Right atrium auricular region (tissue), 2 donors: ENCODE measurements at regions not wholly inside any gene's neighbourhood (a gene's known extent, or its start where the extent isn't known, plus 50 kb on each side); places are given as distances from the start of the nearest gene placed in this dataset.

Experiments used
- DNase-seq: peaks from one replicate; pipeline ENCODE4 v3.0.0-alpha.2; 2019; ENCODE audit warnings: low spot score
- H3K27ac ChIP-seq, 2 donors: fragments of 200-600 bp; sonication (generic); 1 replicate in 1 of 2; 2 replicates in 1 of 2; pipeline ENCODE4 v1.5.1; 2016 to 2019
- H3K27me3 ChIP-seq, 2 donors: fragments of 200-600 bp; sonication (generic); one replicate each; pipeline versions ENCODE4 v1.5.1 to v1.6.0; 2017 to 2019
- H3K36me3 ChIP-seq: fragments of 200-600 bp; sonication (generic); one replicate; pipeline ENCODE4 v1.5.1; 2016
- H3K4me1 ChIP-seq, 2 donors: fragments of 200-600 bp; sonication (generic); one replicate each; pipeline versions ENCODE4 v1.5.1 to v1.6.0; 2017 to 2019
- H3K4me3 ChIP-seq, 2 donors: fragments of 200-600 bp; sonication (generic); 1 replicate in 1 of 2; 2 replicates in 1 of 2; pipeline ENCODE4 v1.5.1; 2017 to 2019; ENCODE audit warnings: mild to moderate bottlenecking in 1 of 2, moderate library complexity in 1 of 2
- H3K9me3 ChIP-seq, 2 donors: fragments of 200-600 bp; sonication (generic); one replicate each; pipeline ENCODE4 v1.5.1; 2019
- CTCF ChIP-seq, 2 donors: fragments of 200-600 bp; sonication (generic); IDR thresholded peaks; one replicate each; pipeline ENCODE4 v1.5.1; 2019; ENCODE audit warnings: antibody characterized with exemption in 2 of 2

GRCh38 chr5:116892993-116893392 lies 318.4 kb upstream of the SEMA6A start:
- H3K4me1 ChIP-seq, result no peaks in the 10 kb centered on the region
- H3K9me3 ChIP-seq, result no peaks in the 10 kb centered on the region
- H3K27me3 ChIP-seq, result no peaks in the 10 kb centered on the region
- no peak for DNase-seq
- H3K27ac ChIP-seq, result no peak overlapping the region
- no peaks in the 10 kb centered on the region for H3K36me3 ChIP-seq
- H3K4me3 ChIP-seq, result no peak overlapping the region
- TF ChIP-seq CTCF (IDR thresholded peaks at IDR 0.05), result no peak

- H3K27ac ChIP-seq, result no peak overlapping the region
- TF ChIP-seq CTCF (IDR thresholded peaks at IDR 0.05), result no peak
- H3K4me3 ChIP-seq, result no peak overlapping the region
- H3K9me3 ChIP-seq, result no peaks in the 10 kb centered on the region
- no peaks in the 10 kb centered on the region for H3K4me1 ChIP-seq
- no peak for DNase-seq
- no peaks in the 10 kb centered on the region for H3K36me3 ChIP-seq
- H3K27me3 ChIP-seq, result no peaks in the 10 kb centered on the region
Measured at GRCh38 chr5:116887104-116887503, 312.5 kb upstream of the SEMA6A start.

- no peak for TF ChIP-seq CTCF (IDR thresholded peaks at IDR 0.05)
- Histone ChIP-seq H3K36me3 (no peaks in the 10 kb centered on the region), H3K27ac (no peak overlapping the region), H3K4me1 (no peaks in the 10 kb centered on the region), H3K4me3 (no peak overlapping the region), H3K27me3 (no peaks in the 10 kb centered on the region), H3K9me3 (no peaks in the 10 kb centered on the region)
- DNase-seq, result no peak
Measured at GRCh38 chr5:116885825-116886224, 311.2 kb upstream of the SEMA6A start.

GRCh38 chr5:116883875-116884274 lies 309.3 kb upstream of the SEMA6A start:
- Histone ChIP-seq H3K27me3 (no peaks in the 10 kb centered on the region), H3K4me3 (no peak overlapping the region), H3K9me3 (no peaks in the 10 kb centered on the region), H3K27ac (no peak overlapping the region), H3K4me1 (no peaks in the 10 kb centered on the region), H3K36me3 (no peaks in the 10 kb centered on the region)
- no peak for TF ChIP-seq CTCF (IDR thresholded peaks at IDR 0.05)
- no peak for DNase-seq

- no peak overlapping the region for H3K4me3 ChIP-seq
- no peak for TF ChIP-seq CTCF (IDR thresholded peaks at IDR 0.05)
- no peak overlapping the region for H3K27ac ChIP-seq
- no peak for DNase-seq
- no peaks in the 10 kb centered on the region for H3K9me3 ChIP-seq
- H3K27me3 ChIP-seq, result no peaks in the 10 kb centered on the region
- H3K36me3 ChIP-seq, result no peaks in the 10 kb centered on the region
- H3K4me1 ChIP-seq, result no peaks in the 10 kb centered on the region
Measured at GRCh38 chr5:116881921-116882531, 307.4 kb upstream of the SEMA6A start.

- Histone ChIP-seq H3K4me3 (no peak overlapping the region), H3K27ac (no peak overlapping the region), H3K27me3 (no peaks in the 10 kb centered on the region), H3K4me1 (no peaks in the 10 kb centered on the region), H3K36me3 (no peaks in the 10 kb centered on the region), H3K9me3 (no peaks in the 10 kb centered on the region)
- no peak for DNase-seq
- no peak for TF ChIP-seq CTCF (IDR thresholded peaks at IDR 0.05)
Measured at GRCh38 chr5:116880601-116881000, 306.0 kb upstream of the SEMA6A start.
